ENCODE measurements at regions not wholly inside any gene's neighbourhood (a gene's known extent, or its start where the extent isn't known, plus 50 kb on each side); places are given as distances from the start of the nearest gene placed in this dataset.

- no peak for TF ChIP-seq ZNF462 (CRISPR knock-in tag; IDR thresholded peaks at IDR 0.05)
- no peak for TF ChIP-seq NANOG (IDR thresholded peaks at IDR 0.05; ENCODE audit: borderline replicate concordance)
- TF ChIP-seq ETS1 (IDR thresholded peaks at IDR 0.05): no peak
- no peak for TF ChIP-seq POLR2AphosphoS5 (IDR thresholded peaks at IDR 0.05; ENCODE audit: low read depth)
- TF ChIP-seq STAT1 (IDR thresholded peaks at IDR 0.05; ENCODE audit: unreplicated experiment): no peak
Observed at GRCh38 chr2:226409134-226409533, 390.5 kb downstream of the IRS1 start (continued).

- no peak for ATAC-seq
- no peak overlapping the region for H3K27ac Mint-ChIP-seq
Observed at GRCh38 chr2:226408141-226408540, 391.5 kb downstream of the IRS1 start.

More at GRCh38 chr2:226408141-226408540, 391.5 kb downstream of the IRS1 start:
- no peaks in the 10 kb centered on the region for H3K27me3 Mint-ChIP-seq (ENCODE audit: insufficient read depth, low read depth, poor library complexity)
- H4K20me1 ChIP-seq (replicated peaks; ENCODE audit: insufficient read depth): no peaks in the 10 kb centered on the region
- peaks cover 16% of the 10 kb centered on the region for H3K9me2 ChIP-seq (ENCODE audit: insufficient read depth)
- H3K4me2 ChIP-seq: no peak overlapping the region
- H2AFZ ChIP-seq: peak overlapping the region; percentile 26; the same call in 1 of the 2 replicates
- no peaks in the 10 kb centered on the region for H3K79me2 ChIP-seq (replicated peaks; ENCODE audit: insufficient read depth)
- no peaks in the 10 kb centered on the region for H3K36me3 ChIP-seq (ENCODE audit: insufficient read depth)
- H3K4me3 ChIP-seq: no peak overlapping the region
- peaks cover 3% of the 10 kb centered on the region; the same call in 1 of the 2 replicates for H3K4me1 ChIP-seq (ENCODE audit: insufficient read depth)
- H3K9me3 Mint-ChIP-seq: no peaks in the 10 kb centered on the region; the same call in 2 of the 3 replicates
- no peaks in the 10 kb centered on the region for H3K27me3 ChIP-seq (ENCODE audit: insufficient read depth)
- no peaks in the 10 kb centered on the region for H3F3A ChIP-seq (replicated peaks; ENCODE audit: low read depth)
- peaks cover 8% of the 10 kb centered on the region; the same call in 2 of the 3 replicates for H3K4me1 Mint-ChIP-seq
- no peak overlapping the region for H3K4me3 Mint-ChIP-seq
- no peak overlapping the region for H3K27ac ChIP-seq (ENCODE audit: low read depth)
- no peaks in the 10 kb centered on the region for H3K36me3 Mint-ChIP-seq (ENCODE audit: low read depth)
- DNase-seq (ENCODE audit: low spot score): no peak
- TF ChIP-seq EZH2 (IDR thresholded peaks at IDR 0.05; ENCODE audit: low read depth, unreplicated experiment) (no peak), ZNF331 (CRISPR knock-in tag; IDR thresholded peaks at IDR 0.05; ENCODE audit: low read depth) (no peak), EZH2phosphoT487 (IDR thresholded peaks at IDR 0.05; ENCODE audit: unreplicated experiment) (no peak), ZNF462 (CRISPR knock-in tag; IDR thresholded peaks at IDR 0.05) (no peak), POLR2AphosphoS5 (IDR thresholded peaks at IDR 0.05; ENCODE audit: low read depth) (no peak), ZNF114 (CRISPR knock-in tag; IDR thresholded peaks at IDR 0.05) (no peak), NANOG (IDR thresholded peaks at IDR 0.05; ENCODE audit: borderline replicate concordance) (peak; percentile 19; the same call in 1 of the 2 replicates)
